ENCODE measurements at regions not wholly inside any gene's neighbourhood (a gene's known extent, or its start where the extent isn't known, plus 50 kb on each side); places are given as distances from the start of the nearest gene placed in this dataset.

GRCh38 chr7:80403686-80404241 lies 108.1 kb downstream of the GNAT3 start:
- DNase-seq (ENCODE audit: low read depth in 3 of 3): no peak

GRCh38 chr7:80401708-80402107 lies 110.2 kb downstream of the GNAT3 start:
- no peak for DNase-seq (ENCODE audit: low read depth in 3 of 3)

- DNase-seq (ENCODE audit: low read depth in 3 of 3): no peak
Measured at GRCh38 chr7:80393786-80394185, 118.1 kb downstream of the GNAT3 start.

- no peak for DNase-seq (ENCODE audit: low read depth in 3 of 3)
Measured at GRCh38 chr7:80392229-80393169, 119.4 kb downstream of the GNAT3 start.

- DNase-seq (ENCODE audit: low read depth in 3 of 3): no peak
Measured at GRCh38 chr7:80387634-80388193, 124.2 kb downstream of the GNAT3 start.

GRCh38 chr7:80386686-80387085 lies 125.2 kb downstream of the GNAT3 start:
- no peak for DNase-seq (ENCODE audit: low read depth in 3 of 3)

GRCh38 chr7:80385508-80385907 lies 126.4 kb downstream of the GNAT3 start:
- DNase-seq (ENCODE audit: low read depth in 3 of 3): no peak

- DNase-seq (ENCODE audit: low read depth in 3 of 3): no peak
Measured at GRCh38 chr7:80380957-80381356, 130.9 kb downstream of the GNAT3 start.

- no peak for DNase-seq (ENCODE audit: low read depth in 3 of 3)
Measured at GRCh38 chr7:80379034-80379982, 132.6 kb downstream of the GNAT3 start.

GRCh38 chr7:80374321-80374720 lies 137.5 kb downstream of the GNAT3 start:
- no peak for DNase-seq (ENCODE audit: low read depth in 3 of 3)

GRCh38 chr7:80373429-80374032 lies 138.3 kb downstream of the GNAT3 start:
- no peak for DNase-seq (ENCODE audit: low read depth in 3 of 3)

- DNase-seq (ENCODE audit: low read depth in 3 of 3): no peak
Measured at GRCh38 chr7:80372415-80372814, 139.4 kb downstream of the GNAT3 start.

- DNase-seq (ENCODE audit: low read depth in 3 of 3): no peak
Measured at GRCh38 chr7:80370587-80370986, 141.3 kb downstream of the GNAT3 start.

GRCh38 chr7:80369321-80369720 lies 142.5 kb downstream of the GNAT3 start:
- DNase-seq (ENCODE audit: low read depth in 3 of 3): no peak

- no peak for DNase-seq (ENCODE audit: low read depth in 3 of 3)
Measured at GRCh38 chr7:80362677-80363076, 149.2 kb downstream of the GNAT3 start.

- no peak for DNase-seq (ENCODE audit: low read depth in 3 of 3)
Measured at GRCh38 chr7:80362010-80362618, 149.8 kb downstream of the GNAT3 start.

- no peak for DNase-seq (ENCODE audit: low read depth in 3 of 3)
Measured at GRCh38 chr7:80359476-80359875, 152.4 kb downstream of the GNAT3 start.

GRCh38 chr7:80359029-80359428 lies 152.8 kb downstream of the GNAT3 start:
- no peak for DNase-seq (ENCODE audit: low read depth in 3 of 3)

- no peak for DNase-seq (ENCODE audit: low read depth in 3 of 3)
Measured at GRCh38 chr7:80357530-80357929, 154.3 kb downstream of the GNAT3 start.

GRCh38 chr7:80350430-80350829 lies 161.4 kb downstream of the GNAT3 start:
- no peak for DNase-seq (ENCODE audit: low read depth in 3 of 3)

GRCh38 chr7:80348223-80348622 lies 163.6 kb downstream of the GNAT3 start:
- DNase-seq (ENCODE audit: low read depth in 3 of 3): no peak
